ENCODE measurements at regions not wholly inside any gene's neighbourhood (a gene's known extent, or its start where the extent isn't known, plus 50 kb on each side); places are given as distances from the start of the nearest gene placed in this dataset.

- TF ChIP-seq CTCF (IDR thresholded peaks at IDR 0.05; ENCODE audit: low read length) (peak; percentile 97), EZH2 (optimal IDR thresholded peaks at IDR 0.05; ENCODE audit: low read depth, low read length) (no peak)
Measured at GRCh38 chr1:222095606-222096475, 354.0 kb upstream of the DUSP10 start.
